ENCODE measurements at regions not wholly inside any gene's neighbourhood (a gene's known extent, or its start where the extent isn't known, plus 50 kb on each side); places are given as distances from the start of the nearest gene placed in this dataset.
"Not testable (repeated sequence)": the region's sequence is repeated elsewhere in the genome, so short reads cannot be mapped to it uniquely, and the experiment has no call there.

DNA sequence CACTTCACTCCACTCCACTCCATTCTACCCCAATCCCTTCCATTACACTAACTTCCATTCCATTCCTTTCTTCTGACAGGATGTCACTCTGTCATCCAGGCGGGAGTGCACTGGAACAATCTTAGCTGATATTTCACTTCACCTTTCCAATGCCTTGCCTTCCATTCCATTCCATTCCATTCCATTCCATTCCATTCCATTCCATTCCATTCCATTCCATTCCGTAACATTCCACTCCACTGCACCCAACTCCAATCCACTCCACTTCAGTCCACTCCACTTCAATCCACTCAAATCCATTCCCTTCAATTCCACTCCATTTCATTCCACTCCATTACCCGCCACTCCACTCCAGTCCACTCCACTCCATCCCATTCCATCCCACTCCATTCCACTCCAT is 1099.4 kb downstream of the TSPY10 start:
- peak; percentile 91 for DNase-seq (ENCODE audit: low read depth)

DNA sequence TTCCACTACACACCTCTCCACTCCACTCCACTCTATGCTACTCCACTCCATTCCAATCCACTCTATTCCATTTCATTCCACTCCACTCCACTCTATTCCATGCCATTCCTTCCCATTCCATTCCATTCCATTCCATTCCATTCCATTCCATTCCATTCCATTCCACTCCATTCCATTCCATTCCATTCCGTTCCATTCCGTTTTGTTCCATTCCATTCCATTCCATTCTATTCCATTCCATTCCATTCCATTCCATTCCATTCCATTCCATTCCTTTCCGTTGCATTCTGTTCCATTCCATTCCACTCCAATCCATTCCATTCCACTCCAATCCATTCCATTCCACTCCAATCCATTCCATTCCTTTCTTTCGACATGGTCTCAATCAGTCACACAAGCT is 1121.1 kb downstream of the TSPY10 start:
- DNase-seq (ENCODE audit: low read depth) = not testable (repeated sequence)

DNA sequence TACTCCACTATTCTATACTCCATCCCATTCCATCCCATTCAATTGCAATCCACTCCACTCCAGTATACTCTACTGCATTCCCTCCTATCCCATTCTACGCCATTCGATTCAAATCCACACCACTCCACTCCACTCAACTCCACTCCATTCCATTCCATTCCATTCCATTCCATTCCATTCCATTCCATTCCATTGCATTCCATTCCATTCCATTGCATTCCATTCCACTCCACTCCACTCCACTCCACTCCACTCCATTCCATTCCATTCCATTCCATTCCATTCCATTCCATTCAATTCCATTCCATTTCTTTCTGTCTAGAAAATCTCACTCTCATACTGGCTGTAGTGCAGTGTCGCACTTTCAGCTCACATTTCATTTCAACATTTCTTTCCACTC is 1129.4 kb downstream of the TSPY10 start:
- DNase-seq (ENCODE audit: low read depth) = not testable (repeated sequence)

- peak; percentile 2 for DNase-seq (ENCODE audit: low read depth)
These were observed 1139.1 kb downstream of the TSPY10 start for GRCh38 chrY:10666785-10667184.

- DNase-seq (ENCODE audit: low read depth) = no peak
These were observed 1158.7 kb downstream of the TSPY10 start for GRCh38 chrY:10686414-10686813.

All from iris pigment epithelial cell (primary cell).